A204.1 (cell line): ENCODE measurements at regions not wholly inside any gene's neighbourhood (a gene's known extent, or its start where the extent isn't known, plus 50 kb on each side); places are given as distances from the start of the nearest gene placed in this dataset.

Experiments used
- FAIRE-seq: peaks from 2 replicates; lab custom pipeline; 2012; peaks lifted over from hg19 to GRCh38; lab: Jason Lieb, UNC

- no peak for FAIRE-seq
These were observed 289.4 kb upstream of the MYOCD start for GRCh38 chr17:12376276-12376675.

DNA sequence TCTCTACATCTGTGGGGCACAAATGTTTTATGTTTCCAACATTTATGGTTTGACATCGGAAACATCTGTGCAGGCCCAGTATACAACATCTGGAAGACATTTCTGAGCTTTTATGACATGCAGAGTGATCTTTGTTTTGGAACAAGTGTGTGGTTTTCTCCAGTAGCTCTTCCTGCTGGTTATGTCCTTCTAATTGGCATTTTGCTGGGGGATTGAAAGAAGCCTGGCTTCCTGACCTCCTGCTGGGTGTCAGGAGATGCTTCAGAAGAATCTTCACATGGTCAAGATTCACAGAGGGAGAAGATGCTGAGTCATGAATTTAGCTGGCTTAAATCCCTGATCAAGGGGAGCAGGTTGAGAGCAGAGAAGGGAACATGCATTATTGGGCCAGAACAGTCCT is 279.5 kb upstream of the MYOCD start:
- no peak for FAIRE-seq

GRCh38 chr17:12388226-12388625 is 277.5 kb upstream of the MYOCD start:
- FAIRE-seq: no peak

- FAIRE-seq: no peak
These were observed 276.3 kb upstream of the MYOCD start for GRCh38 chr17:12389421-12389820.

GRCh38 chr17:12390631-12391030 is 275.1 kb upstream of the MYOCD start:
- no peak for FAIRE-seq

DNA sequence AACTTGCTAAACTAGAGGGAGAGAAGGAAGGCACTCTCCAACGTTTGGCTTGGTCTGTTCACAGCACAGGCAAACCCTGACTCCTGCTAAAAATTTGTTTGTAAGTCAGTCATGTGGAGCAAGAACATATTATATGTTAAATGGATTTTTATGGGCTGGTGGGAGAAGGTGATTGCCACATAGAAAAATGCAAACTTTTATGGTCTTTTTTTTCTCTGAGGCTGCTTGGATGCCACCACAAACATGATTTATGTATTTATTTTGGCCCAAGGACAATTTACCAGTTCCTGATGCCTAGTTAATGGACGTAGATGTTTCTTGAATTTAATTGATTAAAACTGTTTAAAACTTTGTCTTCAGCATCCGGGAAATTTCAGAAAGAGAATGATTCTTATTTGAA is 274.2 kb upstream of the MYOCD start:
- no peak for FAIRE-seq

DNA sequence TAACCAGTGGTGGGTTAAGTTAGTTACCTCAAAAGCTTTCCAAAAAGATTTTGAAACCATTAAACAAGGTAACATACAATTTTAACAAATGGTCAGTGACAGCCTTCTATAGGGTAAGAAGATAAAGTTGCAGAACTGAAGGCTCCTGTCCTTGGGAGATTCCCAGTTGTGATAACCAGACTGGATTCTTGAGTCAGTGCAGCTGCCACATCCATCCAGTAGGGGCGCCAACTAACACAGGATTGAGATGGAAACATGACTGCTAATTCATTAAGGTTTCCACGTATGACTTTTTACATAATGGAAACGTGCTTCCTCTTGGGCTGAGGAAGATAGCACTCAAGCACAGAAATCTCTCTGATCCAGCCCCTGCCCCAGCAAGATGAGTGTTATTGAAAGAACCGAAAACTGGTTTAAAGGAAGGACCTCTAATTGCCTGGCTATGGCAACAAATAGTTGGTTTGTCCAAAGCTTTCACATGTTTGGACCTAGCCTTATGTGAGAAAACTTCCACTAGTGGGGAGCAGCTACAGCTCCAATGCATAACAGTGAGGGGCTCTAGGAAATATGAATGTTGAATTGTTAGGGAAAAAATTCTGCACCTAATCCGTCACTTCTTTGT is 269.8 kb upstream of the MYOCD start:
- FAIRE-seq: no peak

DNA sequence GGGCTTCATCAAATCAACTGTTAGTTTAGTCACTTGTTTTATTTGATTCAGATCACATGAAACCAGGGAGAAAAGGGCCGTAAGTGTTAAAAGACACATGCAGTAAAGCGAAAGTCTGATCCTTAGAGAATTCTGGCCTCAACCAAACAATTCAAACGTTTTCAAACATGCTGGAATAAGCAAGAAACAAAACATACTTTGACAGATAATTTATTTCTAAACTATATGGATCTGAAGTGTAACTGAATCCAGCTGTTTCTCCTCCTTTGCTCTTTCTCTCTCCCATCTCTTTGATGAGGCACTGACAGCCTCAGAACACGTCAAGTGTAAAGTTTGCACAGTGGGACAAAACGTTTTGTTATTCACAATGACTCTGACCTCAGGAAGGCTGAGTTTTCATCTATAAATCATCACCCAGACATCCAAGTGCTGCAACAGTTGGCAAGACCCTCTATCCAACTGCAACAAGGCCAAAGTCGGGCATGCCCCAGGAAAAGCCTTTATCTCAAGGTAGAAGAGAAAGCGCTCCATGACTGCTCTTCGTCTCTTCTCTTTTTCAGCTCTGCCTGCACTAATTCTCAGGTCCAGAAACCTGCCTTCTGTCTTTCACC is 267.1 kb upstream of the MYOCD start:
- no peak for FAIRE-seq

- FAIRE-seq: no peak
These were observed 262.6 kb upstream of the MYOCD start for GRCh38 chr17:12402963-12403622.

DNA sequence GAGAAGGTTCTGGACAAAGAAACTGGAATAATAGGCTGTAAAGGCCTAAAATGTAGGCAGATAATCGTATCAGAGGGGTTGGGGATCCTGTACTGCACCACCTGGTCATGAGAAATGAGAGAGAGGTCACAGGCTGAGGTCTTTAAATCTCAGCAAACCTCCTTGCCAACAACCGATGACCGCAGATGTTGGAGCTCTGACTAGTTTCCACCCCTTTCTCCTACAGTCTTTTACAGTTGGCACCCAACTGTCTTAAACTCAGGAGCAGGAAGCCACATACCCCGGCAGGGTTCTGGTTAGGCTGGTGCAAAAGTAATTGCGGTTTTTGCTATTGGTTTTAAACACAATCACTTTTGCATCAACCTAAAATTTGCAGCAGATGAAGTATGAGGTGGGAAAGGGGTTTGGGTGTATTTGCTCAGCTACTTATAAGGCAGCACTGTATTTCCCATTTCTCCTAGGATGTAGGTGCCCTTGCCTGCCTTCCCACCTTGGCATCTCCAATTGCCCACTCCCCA is 261.8 kb upstream of the MYOCD start:
- FAIRE-seq: no peak

DNA sequence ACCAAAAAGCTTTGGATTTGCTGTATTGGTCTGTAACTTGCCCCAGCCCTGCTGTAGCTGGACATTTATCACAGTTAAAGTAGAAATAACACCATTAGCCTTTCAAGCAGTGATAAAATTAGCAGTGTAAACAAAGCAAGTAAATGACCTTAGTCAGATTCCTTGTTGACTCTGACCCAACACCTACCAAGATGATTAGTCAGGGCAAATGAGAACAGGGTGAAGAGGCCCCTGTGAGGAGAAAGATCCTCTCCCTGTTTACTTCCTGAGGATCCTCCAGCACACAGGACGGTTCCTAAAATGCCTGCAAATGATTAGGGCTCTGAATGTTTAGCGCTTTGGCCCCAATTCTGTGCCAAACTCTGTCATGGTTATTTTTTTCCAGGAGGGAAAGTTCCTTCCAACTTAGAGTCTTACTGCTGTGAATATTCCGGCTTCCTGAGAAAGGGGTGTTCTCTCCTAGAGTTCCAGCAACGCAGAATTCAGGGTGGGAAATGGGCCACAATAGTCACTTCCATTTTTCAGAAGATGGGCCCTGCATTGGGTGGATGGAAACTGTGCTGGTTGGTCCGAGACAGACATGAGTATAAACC is 259.0 kb upstream of the MYOCD start:
- FAIRE-seq: no peak

GRCh38 chr17:12407495-12408252 is 258.0 kb upstream of the MYOCD start:
- FAIRE-seq: no peak

DNA sequence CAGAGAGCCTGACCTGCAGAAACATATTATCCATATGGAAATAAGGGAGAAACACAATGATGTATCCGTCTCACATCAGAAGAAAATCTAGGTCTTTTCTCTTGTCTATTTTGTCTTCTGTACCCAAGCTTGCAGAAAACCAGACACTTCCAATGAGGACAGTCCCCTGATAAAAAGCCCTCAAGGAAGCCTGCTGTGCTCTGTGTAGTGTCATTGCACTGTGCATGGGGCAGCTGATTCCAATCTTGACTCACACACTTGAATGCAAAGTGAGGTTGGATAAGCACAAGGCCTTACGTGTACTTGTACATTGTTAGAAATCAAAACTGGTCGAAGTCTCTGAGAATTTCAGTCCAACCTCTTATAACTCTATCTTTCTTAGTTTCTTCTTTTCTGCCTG is 256.6 kb upstream of the MYOCD start:
- FAIRE-seq: no peak

GRCh38 chr17:12410717-12411116 is 255.0 kb upstream of the MYOCD start:
- FAIRE-seq: no peak

- no peak for FAIRE-seq
These were observed 250.7 kb upstream of the MYOCD start for GRCh38 chr17:12415031-12415430.

- FAIRE-seq: no peak
These were observed 244.6 kb upstream of the MYOCD start for GRCh38 chr17:12421077-12421476.

- FAIRE-seq: no peak
These were observed 243.9 kb upstream of the MYOCD start for GRCh38 chr17:12421646-12422306.

- no peak for FAIRE-seq
These were observed 243.0 kb upstream of the MYOCD start for GRCh38 chr17:12422651-12423050.

DNA sequence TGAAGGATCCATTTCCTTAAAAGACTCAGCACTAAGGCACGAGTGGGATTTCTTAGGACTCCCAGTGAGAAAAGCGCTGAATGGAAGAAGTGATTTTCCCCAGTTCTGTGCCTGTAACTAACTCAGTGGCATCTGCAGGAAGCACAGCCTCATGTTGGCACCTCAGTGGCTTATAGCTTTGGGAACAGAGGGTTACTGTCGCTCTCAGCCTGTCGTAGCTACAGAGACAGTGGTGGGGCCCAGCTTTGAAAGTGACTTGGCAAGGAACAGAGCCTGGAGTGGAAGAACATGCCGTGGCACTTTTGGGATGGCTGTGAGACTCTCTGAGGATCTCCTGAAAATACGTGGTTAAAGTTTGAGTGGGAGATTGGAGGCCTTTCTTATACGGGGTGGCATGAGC is 242.4 kb upstream of the MYOCD start:
- FAIRE-seq: no peak

DNA sequence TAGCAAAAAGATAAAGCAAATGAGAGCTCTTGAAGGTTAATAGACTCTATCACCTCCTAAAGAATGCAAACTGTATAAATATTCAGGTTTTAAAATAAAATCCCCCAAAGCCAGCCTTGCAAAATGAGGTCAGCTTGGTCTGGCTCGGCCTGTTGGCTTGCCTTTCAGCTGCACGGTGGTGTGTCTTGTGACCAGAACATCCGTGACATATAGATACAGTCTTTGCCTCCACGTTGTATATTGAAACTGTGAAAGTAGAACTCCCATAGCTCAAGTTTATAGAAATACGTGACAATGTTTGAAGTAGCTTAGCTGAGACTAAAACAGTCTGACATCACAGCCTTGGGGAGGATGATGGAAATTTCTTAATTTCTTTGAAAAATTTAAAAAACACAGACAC is 236.6 kb upstream of the MYOCD start:
- FAIRE-seq: no peak

- FAIRE-seq: no peak
These were observed 234.5 kb upstream of the MYOCD start for GRCh38 chr17:12431188-12431587.

GRCh38 chr17:12438212-12438611 is 227.5 kb upstream of the MYOCD start:
- FAIRE-seq: no peak
